ENCODE measurements at regions not wholly inside any gene's neighbourhood (a gene's known extent, or its start where the extent isn't known, plus 50 kb on each side); places are given as distances from the start of the nearest gene placed in this dataset.
"Not testable (repeated sequence)": the region's sequence is repeated elsewhere in the genome, so short reads cannot be mapped to it uniquely, and the experiment has no call there.

DNA sequence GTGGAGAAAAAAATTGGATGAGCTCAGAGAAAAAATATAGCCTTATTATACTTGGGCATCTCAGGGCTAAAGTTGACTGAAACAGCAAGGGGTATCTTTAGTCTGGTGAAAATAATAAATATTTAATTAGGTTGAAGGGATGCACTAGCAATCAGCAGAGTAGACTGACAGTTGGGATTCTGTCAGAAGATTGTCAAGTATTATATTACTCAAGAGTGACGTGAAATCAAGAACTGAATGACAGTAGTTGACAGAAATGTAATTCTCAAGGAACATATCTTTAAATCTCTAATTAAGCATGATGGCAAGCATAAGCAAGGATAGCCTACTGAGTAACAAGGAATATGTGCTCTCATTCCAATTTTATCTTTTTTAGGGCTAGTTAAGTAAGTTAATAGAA is 1301.1 kb downstream of the DSC3 start:
- Mint-ChIP-seq H3K36me3 (ENCODE audit: low read depth) (no peaks in the 10 kb centered on the region), H3K4me3 (no peak overlapping the region), H3K4me1 (no peaks in the 10 kb centered on the region), H3K27ac (no peak overlapping the region), H3K27me3 (no peaks in the 10 kb centered on the region), H3K9me3 (peaks cover 3% of the 10 kb centered on the region)
- no peak for DNase-seq
- CTCF ChIA-PET = no interaction called here
- POLR2A ChIA-PET = no interaction called here

DNA sequence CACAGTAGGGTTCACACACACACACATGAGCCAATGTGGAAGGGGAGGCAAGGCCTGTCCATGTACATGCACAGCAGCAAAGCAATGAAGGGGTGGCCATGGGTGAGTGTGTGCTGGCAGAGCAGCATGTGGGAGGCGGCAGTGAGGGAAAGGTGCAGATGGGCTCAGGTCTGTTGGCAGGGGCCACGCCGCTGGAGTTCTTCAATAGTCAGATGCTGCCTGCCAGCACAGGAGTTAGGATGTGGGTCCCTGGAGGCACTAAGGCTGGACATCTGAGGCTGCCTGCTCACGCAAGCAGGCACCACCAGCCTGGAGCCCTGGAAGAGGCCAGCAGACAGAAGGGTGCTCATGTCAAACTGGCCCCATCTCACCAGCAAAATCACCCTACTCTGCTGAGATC is 1304.9 kb downstream of the DSC3 start:
- Mint-ChIP-seq H3K36me3 (ENCODE audit: low read depth) (no peaks in the 10 kb centered on the region), H3K27me3 (no peaks in the 10 kb centered on the region), H3K27ac (no peak overlapping the region), H3K4me1 (no peaks in the 10 kb centered on the region), H3K4me3 (no peak overlapping the region), H3K9me3 (peaks cover 11% of the 10 kb centered on the region)
- ChIA-PET CTCF (no interaction called here), POLR2A (no interaction called here)
- no peak for DNase-seq

DNA sequence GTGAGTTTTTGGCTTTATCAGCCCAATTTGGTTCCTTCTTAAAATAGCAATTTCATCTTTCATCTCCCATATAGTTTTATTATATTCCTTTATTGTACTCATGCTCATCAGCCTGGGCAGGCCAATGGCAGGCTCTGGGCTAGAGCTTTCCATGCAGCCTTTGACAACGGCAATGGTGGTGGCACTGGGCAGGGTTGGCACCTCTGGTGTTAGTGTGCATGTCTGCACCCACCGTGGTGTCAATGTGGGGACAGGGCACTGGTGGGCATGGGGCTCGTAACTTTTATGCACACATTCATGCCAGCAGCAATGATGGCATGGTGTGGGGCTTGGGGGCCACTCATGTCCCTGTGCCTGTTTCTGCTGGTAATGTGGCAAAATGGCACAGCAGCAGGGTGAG is 1305.4 kb downstream of the DSC3 start:
- Mint-ChIP-seq H3K27me3 (no peaks in the 10 kb centered on the region), H3K4me3 (no peak overlapping the region), H3K27ac (no peak overlapping the region), H3K36me3 (ENCODE audit: low read depth) (no peaks in the 10 kb centered on the region), H3K4me1 (no peaks in the 10 kb centered on the region), H3K9me3 (peaks cover 11% of the 10 kb centered on the region)
- ChIA-PET POLR2A (no interaction called here), CTCF (no interaction called here)
- DNase-seq = no peak

DNA sequence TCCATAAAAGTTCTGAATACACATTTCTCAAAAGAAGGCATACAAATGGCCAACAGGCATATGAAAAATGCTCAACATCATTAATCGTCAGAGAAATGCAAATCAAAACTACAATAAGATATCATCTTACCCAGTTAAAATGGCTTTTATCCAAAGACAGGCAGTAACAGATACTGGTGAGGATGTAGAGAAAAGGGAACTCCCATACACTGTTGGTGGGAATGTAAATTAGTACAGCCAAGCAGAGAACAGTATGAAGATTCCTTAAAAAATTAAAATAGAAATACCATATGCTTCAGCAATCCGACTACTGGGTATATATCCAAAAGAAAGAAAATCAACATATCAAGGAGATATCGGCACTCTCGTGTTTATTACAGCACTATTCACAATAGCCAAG is 1312.5 kb downstream of the DSC3 start:
- POLR2A ChIA-PET = no interaction called here
- no peak for DNase-seq

DNA sequence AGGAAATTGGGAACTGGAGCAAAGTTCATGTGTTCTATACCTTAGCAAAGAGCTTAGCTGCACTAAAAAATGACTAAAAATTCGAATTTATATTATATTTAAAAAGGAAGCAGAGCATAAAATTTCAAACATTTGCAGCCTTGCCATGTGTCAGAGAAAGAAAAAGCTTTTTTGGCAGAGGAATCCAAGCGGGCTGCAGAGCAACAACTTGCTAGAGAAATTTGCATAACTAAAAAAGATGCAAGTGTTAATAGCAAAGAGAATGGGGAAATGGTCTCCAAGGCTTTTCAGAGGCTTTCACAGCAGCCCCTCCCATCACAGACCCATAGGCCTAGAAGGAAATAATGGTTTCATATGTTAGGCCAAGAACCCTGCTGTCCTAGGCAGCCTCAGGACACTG is 1315.9 kb downstream of the DSC3 start:
- DNase-seq = no peak
- Mint-ChIP-seq H3K9me3 (peaks cover 15% of the 10 kb centered on the region), H3K4me3 (no peak overlapping the region), H3K27ac (no peak overlapping the region), H3K27me3 (no peaks in the 10 kb centered on the region), H3K36me3 (ENCODE audit: low read depth) (no peaks in the 10 kb centered on the region), H3K4me1 (no peaks in the 10 kb centered on the region)
- POLR2A ChIA-PET = no interaction called here
- CTCF ChIA-PET = no interaction called here

More for the DNA sequence above, 1312.5 kb downstream of the DSC3 start:
- no peaks in the 10 kb centered on the region for H3K4me1 Mint-ChIP-seq
- no peak overlapping the region for H3K27ac Mint-ChIP-seq
- no peaks in the 10 kb centered on the region for H3K36me3 Mint-ChIP-seq (ENCODE audit: low read depth)
- CTCF ChIA-PET = no interaction called here
- H3K4me3 Mint-ChIP-seq = no peak overlapping the region
- H3K27me3 Mint-ChIP-seq = no peaks in the 10 kb centered on the region
- peaks cover 15% of the 10 kb centered on the region for H3K9me3 Mint-ChIP-seq

DNA sequence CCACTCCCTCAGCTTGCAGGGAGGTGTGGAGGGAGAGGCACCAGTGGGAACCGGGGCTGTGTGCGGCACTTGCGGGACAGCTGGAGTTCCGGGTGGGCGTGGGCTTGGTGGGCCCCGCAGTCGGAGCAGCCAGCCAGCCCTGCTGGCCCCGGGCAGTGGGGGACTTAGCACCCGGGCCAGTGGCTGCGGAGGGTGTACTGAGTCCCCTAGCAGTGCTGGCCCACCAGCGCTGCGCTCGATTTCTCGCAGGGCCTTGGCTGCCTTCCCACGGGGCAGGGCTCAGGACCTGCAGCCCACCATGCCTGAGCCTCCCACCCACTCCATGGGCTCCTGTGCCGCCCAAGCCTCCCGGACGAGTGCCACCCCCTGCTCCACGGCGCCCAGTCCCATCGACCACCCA is 1319.1 kb downstream of the DSC3 start:
- POLR2A ChIA-PET = not testable (repeated sequence)

DNA sequence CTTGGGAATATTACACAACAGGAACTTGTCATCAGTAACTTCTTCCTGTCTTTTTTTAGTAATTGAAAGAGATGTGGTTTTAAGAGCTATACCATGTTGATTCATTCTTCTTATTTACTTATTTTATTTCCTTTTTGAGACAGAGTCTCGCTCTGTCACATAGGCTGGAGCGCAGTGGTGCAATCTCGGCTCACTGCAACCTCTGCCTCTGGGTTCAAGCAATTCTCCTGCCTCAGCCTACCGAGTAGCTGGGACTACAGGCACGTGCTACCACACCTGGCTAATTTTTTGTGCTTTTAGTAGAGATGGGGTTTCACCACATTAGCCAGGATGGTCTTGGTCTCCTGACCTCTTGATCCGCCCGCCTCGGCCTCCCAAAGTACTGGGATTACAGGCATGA is 1326.6 kb downstream of the DSC3 start:
- CTCF ChIA-PET; DNase-seq; POLR2A ChIA-PET; H3K36me3 Mint-ChIP-seq (ENCODE audit: low read depth); H3K27ac Mint-ChIP-seq; H3K27me3 Mint-ChIP-seq; H3K4me1 Mint-ChIP-seq; H3K4me3 Mint-ChIP-seq: not testable (repeated sequence)
- peaks cover 14% of the 10 kb centered on the region for H3K9me3 Mint-ChIP-seq

More for the DNA sequence above, 1319.1 kb downstream of the DSC3 start:
- H3K27ac Mint-ChIP-seq; H3K4me3 Mint-ChIP-seq; CTCF ChIA-PET; H3K36me3 Mint-ChIP-seq (ENCODE audit: low read depth); H3K4me1 Mint-ChIP-seq; DNase-seq; H3K27me3 Mint-ChIP-seq: not testable (repeated sequence)
- peaks cover 18% of the 10 kb centered on the region for H3K9me3 Mint-ChIP-seq

DNA sequence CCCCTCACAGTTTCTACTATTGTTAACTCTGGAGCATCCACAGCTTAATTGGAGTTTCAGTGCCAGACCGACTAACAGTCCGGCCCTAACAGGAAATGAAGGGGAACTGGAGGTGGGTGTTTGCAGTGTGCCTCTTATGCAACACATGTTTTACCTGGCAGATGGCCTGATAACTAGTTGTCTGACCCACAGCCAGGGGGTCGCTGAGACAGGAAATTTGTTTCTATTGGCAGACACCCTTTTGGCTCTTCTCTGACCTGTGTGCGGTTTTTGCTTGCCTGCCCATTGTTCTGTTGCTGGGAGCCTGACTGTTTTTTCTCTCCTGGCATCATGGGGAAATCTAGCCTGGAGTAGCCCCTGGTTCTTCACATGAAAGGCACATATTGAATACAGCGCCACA is 1329.8 kb downstream of the DSC3 start:
- Mint-ChIP-seq H3K27me3 (no peaks in the 10 kb centered on the region), H3K27ac (no peak overlapping the region), H3K36me3 (ENCODE audit: low read depth) (no peaks in the 10 kb centered on the region), H3K4me3 (no peak overlapping the region), H3K4me1 (no peaks in the 10 kb centered on the region), H3K9me3 (peaks cover 13% of the 10 kb centered on the region)
- no peak for DNase-seq
- ChIA-PET CTCF (no interaction called here), POLR2A (no interaction called here)

DNA sequence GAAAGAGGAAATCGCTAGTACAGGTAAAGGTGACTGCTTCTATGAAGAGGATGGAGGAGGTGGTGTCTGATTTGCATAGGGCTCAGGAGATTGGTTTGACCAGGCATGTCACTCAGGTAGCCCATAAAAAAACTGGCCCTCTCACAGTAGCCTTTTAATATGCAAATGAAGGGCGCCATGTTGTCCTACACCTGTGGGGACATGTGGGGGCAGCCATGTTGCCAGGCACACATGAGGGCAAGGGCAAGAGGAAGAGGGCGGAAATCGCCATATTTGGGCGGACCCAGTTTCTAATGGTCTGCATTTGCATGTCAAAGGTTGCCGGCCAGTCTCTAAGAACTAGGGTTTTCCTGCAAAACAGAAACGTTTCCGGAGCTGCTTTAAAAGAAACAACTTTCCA is 1330.6 kb downstream of the DSC3 start:
- no peak for DNase-seq
- H3K36me3 Mint-ChIP-seq (ENCODE audit: low read depth) = no peaks in the 10 kb centered on the region
- H3K4me3 Mint-ChIP-seq = no peak overlapping the region
- POLR2A ChIA-PET = no interaction called here
- H3K27ac Mint-ChIP-seq = no peak overlapping the region
- peaks cover 17% of the 10 kb centered on the region for H3K9me3 Mint-ChIP-seq
- CTCF ChIA-PET = no interaction called here
- H3K4me1 Mint-ChIP-seq = no peaks in the 10 kb centered on the region
- H3K27me3 Mint-ChIP-seq = no peaks in the 10 kb centered on the region

DNA sequence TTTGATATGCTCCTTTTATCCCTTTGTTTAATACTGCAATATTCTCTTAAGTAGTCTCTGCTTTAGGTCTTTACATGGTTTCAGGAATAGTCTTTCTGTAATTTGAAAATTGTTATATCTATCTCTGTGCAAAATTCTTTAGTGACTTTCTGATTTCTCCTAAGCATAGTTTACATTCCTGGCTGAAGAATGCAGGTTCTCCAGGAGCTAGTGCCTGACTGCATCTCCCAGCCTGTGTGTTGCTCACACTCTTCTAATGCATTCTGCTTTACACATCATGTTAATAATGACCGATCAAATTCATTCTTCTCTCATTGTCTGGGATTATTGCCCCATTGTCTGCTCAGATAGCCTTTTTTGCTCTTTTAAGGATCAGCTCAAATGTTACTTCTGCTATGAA is 1349.2 kb downstream of the DSC3 start:
- ChIA-PET CTCF (no interaction called here), POLR2A (no interaction called here)
- H3K9me3 Mint-ChIP-seq = peaks cover 4% of the 10 kb centered on the region

DNA sequence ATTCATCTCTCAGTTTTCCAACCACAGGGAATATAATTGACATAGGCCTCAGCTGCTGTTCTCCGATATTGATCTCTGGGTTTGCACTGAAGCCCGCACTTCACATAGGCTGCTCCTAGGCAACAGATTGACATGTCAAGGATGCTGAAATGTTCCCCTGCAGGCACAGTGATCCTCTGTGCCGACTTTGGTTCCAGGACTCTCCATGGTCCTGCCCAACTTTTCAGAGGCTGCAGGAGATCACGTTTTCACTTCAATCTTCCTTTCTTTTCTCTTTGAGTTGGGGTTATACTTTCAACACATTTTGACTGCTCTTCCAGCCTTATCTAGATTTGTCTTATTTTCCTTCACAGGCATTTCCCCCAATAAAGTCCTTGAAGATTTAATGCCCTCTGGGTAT is 1361.0 kb downstream of the DSC3 start:
- DNase-seq = no peak
- Mint-ChIP-seq H3K27me3 (no peaks in the 10 kb centered on the region), H3K9me3 (peaks cover 17% of the 10 kb centered on the region), H3K4me3 (no peak overlapping the region), H3K27ac (no peak overlapping the region), H3K4me1 (no peaks in the 10 kb centered on the region), H3K36me3 (ENCODE audit: low read depth) (no peaks in the 10 kb centered on the region)
- ChIA-PET CTCF (no interaction called here), POLR2A (no interaction called here)

More for the DNA sequence above, 1349.2 kb downstream of the DSC3 start:
- no peak for DNase-seq
- Mint-ChIP-seq H3K4me3 (no peak overlapping the region), H3K27ac (no peak overlapping the region), H3K27me3 (no peaks in the 10 kb centered on the region), H3K36me3 (ENCODE audit: low read depth) (no peaks in the 10 kb centered on the region), H3K4me1 (no peaks in the 10 kb centered on the region)

DNA sequence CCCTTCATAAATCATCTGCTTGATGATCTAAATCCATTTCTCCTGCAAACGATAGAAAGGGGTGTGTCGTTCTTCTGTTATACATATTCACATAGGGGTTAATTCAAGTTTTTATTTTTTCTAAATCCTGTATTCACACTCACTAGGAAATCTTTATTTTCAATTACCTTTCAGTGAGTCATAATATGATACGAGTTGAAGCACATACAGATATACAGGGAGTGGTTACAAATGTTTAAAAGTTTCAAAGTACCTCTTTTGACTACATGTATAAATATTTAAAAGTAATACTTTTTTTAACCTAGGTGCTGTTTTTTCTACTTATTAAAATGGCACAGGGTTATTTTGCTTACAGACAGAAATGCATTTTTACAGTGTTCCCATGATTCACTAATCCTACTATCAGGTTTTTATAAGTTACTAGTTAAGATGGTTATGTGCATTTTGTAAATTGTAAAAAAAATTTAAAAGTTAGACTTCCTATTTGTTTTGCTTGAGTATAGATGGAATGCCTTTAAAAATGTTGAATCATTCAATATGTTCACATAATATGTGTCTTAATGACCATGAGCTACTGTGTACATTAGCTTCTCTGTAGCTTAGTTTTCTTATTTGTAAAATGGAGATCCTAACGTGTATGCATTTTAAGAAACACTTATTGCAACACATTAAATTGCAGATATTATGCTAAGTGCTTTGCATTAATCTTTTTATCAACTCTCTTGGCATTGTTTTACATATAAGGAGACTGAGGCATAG is 1378.1 kb downstream of the DSC3 start:
- CTCF ChIA-PET = interaction anchor here (1.3 kb wide), 1 partner anchor 9 kb away, joined by 3 read pairs; no protein-coding TSS in a partner anchor
- H3K4me1 Mint-ChIP-seq = no peaks in the 10 kb centered on the region
- no peaks in the 10 kb centered on the region for H3K27me3 Mint-ChIP-seq
- POLR2A ChIA-PET = no interaction called here
- H3K9me3 Mint-ChIP-seq = peaks cover 7% of the 10 kb centered on the region
- no peaks in the 10 kb centered on the region for H3K36me3 Mint-ChIP-seq (ENCODE audit: low read depth)
- no peak overlapping the region for H3K4me3 Mint-ChIP-seq
- H3K27ac Mint-ChIP-seq = no peak overlapping the region
- no peak for DNase-seq

DNA sequence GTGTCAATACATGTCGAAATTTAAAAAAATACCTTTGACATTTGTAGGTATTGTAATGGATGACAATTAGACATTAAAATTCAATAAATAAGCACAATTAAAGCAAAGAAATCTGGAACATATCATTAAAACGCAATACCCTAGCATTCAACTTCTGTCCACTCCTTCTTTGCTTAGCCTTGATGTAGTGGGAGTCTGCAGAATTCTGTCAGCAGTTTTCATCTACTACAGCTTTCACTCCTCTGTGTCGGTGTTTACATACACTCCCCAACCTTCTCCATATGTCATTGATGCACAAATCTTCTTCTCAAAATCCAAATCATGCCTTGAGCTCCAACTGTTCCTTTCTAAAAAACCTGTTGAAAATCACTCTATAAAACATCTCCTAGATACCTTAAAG is 1380.6 kb downstream of the DSC3 start:
- peaks cover 4% of the 10 kb centered on the region for H3K9me3 Mint-ChIP-seq
- H3K4me1 Mint-ChIP-seq = no peaks in the 10 kb centered on the region
- no peak overlapping the region for H3K4me3 Mint-ChIP-seq
- DNase-seq = no peak
- H3K36me3 Mint-ChIP-seq (ENCODE audit: low read depth) = no peaks in the 10 kb centered on the region
- no peaks in the 10 kb centered on the region for H3K27me3 Mint-ChIP-seq
- ChIA-PET CTCF (no interaction called here), POLR2A (no interaction called here)
- no peak overlapping the region for H3K27ac Mint-ChIP-seq

DNA sequence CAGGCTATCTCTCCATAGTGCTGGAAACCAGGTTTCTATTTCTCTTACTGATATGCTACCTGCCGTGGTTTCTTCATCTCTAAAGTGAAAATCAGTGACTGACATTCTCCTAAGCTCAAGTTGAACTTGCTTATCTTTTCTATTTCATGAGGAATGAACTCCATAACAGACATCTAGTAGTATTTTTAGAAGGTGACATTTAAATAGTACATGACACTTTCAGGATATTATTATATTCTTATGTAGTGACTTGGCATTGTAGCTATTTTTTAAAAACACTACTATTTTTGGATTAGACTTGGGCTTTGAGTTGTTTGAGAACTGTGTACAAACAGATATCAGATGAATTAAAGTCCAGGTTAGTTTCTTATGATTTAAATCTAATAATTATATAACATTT is 1381.8 kb downstream of the DSC3 start:
- ChIA-PET POLR2A (no interaction called here), CTCF (no interaction called here)
- Mint-ChIP-seq H3K36me3 (ENCODE audit: low read depth) (no peaks in the 10 kb centered on the region), H3K27ac (no peak overlapping the region), H3K4me3 (no peak overlapping the region), H3K27me3 (no peaks in the 10 kb centered on the region), H3K4me1 (no peaks in the 10 kb centered on the region), H3K9me3 (peaks cover 4% of the 10 kb centered on the region)
- DNase-seq = no peak

Data from activated CD4-positive, alpha-beta T cell treated with anti-CD3 and anti-CD28 coated beads, Interleukin-2, amount 10 ng/mL, durations not matched to agents 7 days and 5 days (primary cell).